ENCODE measurements at regions not wholly inside any gene's neighbourhood (a gene's known extent, or its start where the extent isn't known, plus 50 kb on each side); places are given as distances from the start of the nearest gene placed in this dataset.

DNA sequence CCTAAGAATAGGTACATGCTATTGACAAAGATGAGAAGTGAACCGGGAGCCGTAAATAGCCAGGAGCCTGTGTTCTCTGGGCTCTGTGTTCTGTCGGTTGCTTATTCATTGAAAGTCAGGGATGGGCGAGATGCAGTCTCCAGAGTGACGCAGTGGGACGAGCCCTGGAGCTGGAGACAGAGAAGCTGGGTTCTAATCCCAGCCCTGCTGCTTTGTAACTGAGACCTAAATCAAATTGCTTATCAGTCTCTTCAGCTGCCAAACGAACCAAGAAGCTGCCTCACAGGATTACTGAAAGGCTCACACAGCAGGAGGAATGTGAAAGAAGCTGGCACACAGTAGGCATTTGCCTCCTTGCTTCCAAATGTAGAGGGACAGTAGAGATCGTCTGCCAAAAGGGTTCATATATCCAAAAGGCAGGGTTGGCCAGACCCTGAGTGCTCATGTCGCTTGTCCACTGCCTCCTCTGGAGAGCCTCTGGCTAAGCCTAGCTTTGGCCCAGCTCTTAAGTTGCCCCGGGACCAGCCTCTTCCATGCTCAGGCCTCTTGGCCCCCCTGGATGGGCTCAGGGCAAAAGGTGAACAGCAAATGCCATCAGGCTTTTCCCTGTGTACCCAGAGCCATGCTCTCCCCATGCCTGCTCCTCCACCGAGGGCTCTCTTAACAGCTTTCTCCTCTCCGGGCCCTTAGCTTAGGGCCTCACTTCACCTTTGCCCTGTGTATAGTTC is 134.2 kb upstream of the IPO9 start:
- TF ChIP-seq, protein P1, sequence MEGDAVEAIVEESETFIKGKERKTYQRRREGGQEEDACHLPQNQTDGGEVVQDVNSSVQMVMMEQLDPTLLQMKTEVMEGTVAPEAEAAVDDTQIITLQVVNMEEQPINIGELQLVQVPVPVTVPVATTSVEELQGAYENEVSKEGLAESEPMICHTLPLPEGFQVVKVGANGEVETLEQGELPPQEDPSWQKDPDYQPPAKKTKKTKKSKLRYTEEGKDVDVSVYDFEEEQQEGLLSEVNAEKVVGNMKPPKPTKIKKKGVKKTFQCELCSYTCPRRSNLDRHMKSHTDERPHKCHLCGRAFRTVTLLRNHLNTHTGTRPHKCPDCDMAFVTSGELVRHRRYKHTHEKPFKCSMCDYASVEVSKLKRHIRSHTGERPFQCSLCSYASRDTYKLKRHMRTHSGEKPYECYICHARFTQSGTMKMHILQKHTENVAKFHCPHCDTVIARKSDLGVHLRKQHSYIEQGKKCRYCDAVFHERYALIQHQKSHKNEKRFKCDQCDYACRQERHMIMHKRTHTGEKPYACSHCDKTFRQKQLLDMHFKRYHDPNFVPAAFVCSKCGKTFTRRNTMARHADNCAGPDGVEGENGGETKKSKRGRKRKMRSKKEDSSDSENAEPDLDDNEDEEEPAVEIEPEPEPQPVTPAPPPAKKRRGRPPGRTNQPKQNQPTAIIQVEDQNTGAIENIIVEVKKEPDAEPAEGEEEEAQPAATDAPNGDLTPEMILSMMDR (IDR thresholded peaks at IDR 0.05; ENCODE audit: low read depth, low read length, missing input control) = no peak
- no peak for TF ChIP-seq TAF1 (conservative IDR thresholded peaks at IDR 0.05)
- no peak for TF ChIP-seq RAD21 (IDR thresholded peaks at IDR 0.05)
- no peak for TF ChIP-seq EGR1 (IDR thresholded peaks at IDR 0.05; ENCODE audit: low read depth in 2 of 2)
- TF ChIP-seq, protein P2, sequence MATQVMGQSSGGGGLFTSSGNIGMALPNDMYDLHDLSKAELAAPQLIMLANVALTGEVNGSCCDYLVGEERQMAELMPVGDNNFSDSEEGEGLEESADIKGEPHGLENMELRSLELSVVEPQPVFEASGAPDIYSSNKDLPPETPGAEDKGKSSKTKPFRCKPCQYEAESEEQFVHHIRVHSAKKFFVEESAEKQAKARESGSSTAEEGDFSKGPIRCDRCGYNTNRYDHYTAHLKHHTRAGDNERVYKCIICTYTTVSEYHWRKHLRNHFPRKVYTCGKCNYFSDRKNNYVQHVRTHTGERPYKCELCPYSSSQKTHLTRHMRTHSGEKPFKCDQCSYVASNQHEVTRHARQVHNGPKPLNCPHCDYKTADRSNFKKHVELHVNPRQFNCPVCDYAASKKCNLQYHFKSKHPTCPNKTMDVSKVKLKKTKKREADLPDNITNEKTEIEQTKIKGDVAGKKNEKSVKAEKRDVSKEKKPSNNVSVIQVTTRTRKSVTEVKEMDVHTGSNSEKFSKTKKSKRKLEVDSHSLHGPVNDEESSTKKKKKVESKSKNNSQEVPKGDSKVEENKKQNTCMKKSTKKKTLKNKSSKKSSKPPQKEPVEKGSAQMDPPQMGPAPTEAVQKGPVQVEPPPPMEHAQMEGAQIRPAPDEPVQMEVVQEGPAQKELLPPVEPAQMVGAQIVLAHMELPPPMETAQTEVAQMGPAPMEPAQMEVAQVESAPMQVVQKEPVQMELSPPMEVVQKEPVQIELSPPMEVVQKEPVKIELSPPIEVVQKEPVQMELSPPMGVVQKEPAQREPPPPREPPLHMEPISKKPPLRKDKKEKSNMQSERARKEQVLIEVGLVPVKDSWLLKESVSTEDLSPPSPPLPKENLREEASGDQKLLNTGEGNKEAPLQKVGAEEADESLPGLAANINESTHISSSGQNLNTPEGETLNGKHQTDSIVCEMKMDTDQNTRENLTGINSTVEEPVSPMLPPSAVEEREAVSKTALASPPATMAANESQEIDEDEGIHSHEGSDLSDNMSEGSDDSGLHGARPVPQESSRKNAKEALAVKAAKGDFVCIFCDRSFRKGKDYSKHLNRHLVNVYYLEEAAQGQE (IDR thresholded peaks at IDR 0.05) = no peak
- TF ChIP-seq SP1 (IDR thresholded peaks at IDR 0.05) = no peak
- no peak for TF ChIP-seq YY1 (IDR thresholded peaks at IDR 0.05)
- TF ChIP-seq GABPA (IDR thresholded peaks at IDR 0.05 in 1 of 2, conservative IDR thresholded peaks at IDR 0.05 in 1 of 2) = no peak
- TF ChIP-seq RXRA (IDR thresholded peaks at IDR 0.05) = no peak
- TF ChIP-seq, protein P3, sequence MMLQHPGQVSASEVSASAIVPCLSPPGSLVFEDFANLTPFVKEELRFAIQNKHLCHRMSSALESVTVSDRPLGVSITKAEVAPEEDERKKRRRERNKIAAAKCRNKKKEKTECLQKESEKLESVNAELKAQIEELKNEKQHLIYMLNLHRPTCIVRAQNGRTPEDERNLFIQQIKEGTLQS (IDR thresholded peaks at IDR 0.05) = no peak
- TF ChIP-seq, protein P4, sequence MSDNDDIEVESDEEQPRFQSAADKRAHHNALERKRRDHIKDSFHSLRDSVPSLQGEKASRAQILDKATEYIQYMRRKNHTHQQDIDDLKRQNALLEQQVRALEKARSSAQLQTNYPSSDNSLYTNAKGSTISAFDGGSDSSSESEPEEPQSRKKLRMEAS (IDR thresholded peaks at IDR 0.05) = no peak
- no peak for TF ChIP-seq JUND (IDR thresholded peaks at IDR 0.05)

Data from liver (tissue), 3 donors.